Putamen (tissue), 1 donor: ENCODE measurements at regions not wholly inside any gene's neighbourhood (a gene's known extent, or its start where the extent isn't known, plus 50 kb on each side); places are given as distances from the start of the nearest gene placed in this dataset.
"Not testable (repeated sequence)": the region's sequence is repeated elsewhere in the genome, so short reads cannot be mapped to it uniquely, and the experiment has no call there.

ENCODE experiments used
- DNase-seq: peaks from one replicate; pipeline ENCODE4 v3.0.0-alpha.2; 2016; ENCODE audit warnings: low spot score

DNA sequence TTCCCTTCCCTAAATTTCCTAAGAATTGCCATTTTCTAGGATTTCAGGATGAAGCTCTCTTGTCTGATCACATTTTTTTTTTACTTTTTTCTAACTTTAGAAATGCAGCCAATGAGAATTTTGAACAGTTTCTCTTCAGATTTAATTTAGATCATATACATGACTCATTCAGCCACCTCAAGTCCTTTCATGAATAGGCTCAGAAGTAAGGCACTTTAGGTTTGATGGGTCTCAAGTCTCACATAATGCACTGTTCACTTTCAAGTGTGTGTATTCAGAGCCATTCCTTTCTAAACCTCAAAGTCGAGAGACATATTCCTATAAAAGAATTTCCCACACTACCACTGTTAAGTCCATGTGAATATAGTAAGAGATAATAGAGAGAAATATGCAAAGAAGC is 614.1 kb upstream of the VRK2 start:
- DNase-seq = no peak

DNA sequence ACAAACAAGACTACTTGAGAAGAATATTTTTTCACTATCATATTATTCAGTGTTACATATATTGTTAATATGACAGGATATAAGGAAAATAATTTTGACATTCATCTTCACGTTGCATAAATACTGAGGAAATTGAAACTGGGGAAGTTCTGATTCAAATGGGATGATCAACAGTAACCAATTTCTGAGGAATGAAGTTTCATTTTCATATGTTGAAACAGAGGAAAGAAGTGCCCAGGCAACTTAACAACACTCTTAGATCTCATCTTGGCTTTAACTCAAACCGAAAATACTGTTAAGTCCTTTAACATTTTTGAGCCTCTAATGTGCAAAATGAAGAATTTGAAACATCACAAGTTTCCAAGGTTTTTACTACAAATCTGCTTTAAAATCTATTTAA is 612.2 kb upstream of the VRK2 start:
- DNase-seq = no peak

DNA sequence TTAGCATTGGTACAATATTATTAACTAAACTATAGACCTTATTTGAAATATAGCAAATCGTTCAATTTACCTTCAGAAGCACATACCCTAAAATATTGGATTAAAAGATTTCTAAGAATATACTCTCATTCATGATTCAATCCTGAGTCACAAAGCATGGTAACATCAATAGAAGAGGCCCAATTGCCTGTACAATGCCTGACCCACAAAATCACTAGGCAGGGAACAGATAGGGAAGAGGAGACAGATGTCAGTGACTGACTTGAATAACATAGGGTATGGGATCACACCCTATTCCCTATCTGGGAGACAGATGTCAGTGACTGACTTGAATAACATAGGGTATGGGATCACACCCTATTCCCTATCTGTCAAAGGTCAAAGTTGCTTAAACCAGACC is 611.6 kb upstream of the VRK2 start:
- DNase-seq = no peak

DNA sequence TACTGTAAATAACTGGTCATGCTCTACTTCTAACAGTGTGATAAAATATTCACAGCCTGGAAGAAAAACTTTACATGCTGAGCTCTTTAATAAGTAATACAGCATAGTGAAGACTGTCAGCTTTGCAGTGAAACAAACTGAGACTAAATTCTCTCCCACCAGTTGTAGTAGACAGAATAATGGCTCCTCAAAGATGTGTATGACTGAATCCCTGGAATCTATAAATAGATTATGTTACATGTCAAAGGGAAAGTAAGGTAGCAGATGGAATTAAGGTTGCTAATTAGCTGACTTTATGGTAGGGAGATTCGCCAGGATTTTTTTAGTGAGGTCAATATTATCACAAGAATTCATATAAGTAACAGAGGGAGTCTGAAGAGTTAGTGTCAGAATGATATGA is 609.5 kb upstream of the VRK2 start:
- DNase-seq = no peak

DNA sequence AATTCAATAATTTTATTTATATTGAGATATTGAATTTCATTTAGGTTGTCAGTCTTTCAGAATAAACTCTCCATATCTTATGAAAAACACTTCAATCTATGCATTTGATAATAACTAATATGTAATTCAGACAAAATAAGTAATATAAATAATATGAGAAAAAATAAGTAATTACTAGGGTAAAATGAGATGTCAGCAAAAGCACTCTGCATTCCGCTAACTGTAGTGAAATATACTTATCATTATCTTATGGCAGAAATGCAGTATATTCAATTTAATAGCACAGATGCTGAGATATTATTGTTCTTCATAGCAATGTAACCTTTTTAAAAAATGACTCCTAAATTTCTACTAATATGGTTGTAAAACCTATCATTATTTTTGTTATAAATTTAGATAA is 606.2 kb upstream of the VRK2 start:
- no peak for DNase-seq

DNA sequence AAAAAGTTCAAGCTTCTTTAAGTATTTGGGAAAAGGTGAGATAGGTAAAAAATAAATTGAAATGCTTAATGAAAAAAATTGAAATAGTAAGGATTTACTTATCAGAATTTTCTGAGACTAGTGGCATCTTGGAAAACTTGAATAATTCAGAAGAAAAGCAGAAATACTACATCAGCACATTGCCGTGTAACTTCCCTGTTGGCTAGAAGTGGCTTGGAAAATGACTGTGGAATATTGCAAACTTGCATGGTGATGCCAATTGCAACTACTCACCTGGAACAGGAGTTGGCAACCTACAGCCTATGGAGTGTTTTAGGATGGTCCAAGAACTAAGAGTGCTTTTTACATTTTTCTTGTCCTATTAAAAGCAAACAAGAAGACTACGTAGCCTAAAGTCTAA is 603.5 kb upstream of the VRK2 start:
- DNase-seq = no peak

DNA sequence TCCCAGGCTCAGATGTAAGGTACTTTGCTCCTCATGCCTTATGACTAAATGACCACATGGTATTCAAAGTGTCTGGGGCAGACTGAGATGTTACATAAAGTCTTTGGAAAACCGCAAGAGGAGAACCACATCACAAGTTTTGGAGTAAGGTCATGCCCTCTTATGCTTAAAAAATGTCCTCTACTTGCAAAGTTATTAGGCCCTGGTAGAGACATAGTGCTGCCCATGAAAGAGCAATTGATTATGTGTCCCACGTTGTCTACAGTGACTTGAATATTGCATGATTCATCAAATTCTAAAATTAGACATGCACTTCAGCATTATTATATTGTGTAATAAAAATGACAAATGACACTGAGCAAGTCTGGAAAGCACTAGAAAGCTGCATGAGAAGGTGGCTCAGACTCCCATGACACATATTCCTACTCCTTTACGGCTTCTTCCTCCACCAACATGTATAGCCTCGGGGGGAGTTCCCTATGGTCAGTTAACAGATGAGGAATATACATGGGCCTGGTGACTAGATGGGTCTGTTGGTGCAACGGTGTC is 602.6 kb upstream of the VRK2 start:
- DNase-seq = no peak

DNA sequence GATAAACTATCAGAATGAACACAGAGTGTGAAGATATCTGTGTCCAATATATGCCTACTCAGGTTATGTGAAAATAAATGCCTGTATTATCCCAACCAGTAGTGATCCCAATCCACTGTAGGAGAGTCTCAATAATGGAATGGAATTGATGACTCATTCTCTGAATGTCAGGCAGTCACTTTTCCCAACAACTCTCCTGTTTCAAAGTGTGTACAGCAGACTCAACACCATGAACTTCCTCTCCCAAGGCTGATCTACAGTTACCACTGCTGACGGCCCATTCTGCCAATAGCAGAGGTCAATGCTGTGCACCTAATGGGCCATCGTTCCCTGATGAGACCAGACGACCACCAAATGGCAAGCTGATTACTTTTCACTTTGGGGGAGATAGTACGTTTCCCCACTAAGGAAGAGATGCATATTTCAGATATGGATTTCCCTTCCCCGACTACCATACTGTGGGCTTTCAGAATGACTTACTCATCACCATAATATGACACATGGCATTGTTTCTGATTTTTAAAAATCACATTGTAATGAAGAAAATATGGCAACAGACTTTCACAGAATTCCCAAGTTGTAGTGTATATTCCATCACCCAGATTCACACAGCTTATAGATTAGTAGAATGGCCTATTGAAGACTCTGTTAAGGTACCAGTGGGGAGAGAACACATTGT is 601.7 kb upstream of the VRK2 start:
- no peak for DNase-seq

DNA sequence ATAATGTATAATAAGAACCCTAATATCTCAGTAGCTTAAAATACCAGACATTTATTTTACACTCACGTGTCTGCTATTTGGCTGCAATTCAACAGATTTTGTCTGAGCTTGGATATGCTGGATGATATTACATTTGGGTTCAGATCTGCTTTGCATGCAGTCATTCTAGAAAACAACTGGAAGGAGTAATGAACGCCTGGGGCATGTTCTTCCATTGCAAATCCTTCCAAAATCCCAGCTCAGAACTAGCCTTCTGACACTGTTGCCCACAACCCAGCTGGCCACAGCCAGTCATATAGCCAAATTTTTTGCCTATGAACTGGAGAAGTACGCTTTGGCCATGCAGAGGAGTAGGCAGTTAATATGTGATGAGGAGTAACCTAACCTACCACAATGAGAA is 597.8 kb upstream of the VRK2 start:
- DNase-seq = no peak

DNA sequence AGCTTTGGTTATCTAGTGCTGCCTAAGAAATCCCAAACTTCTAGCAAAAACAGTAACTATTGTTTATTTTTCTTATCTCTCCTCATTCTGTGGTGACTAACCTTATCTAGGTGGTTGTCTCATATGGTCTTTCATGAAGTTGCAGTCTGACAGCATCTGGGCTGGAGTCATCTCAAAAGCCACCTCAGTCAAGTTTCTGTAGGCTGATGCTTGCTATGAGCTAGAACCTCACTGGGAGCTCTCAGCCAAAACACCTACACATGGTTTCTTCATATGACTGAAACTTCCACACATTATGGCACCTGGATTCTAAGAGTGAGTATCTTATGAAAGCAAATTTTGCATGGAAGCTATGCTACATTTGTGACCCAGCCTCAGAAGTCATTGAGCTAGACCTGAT is 596.4 kb upstream of the VRK2 start:
- DNase-seq = no peak

DNA sequence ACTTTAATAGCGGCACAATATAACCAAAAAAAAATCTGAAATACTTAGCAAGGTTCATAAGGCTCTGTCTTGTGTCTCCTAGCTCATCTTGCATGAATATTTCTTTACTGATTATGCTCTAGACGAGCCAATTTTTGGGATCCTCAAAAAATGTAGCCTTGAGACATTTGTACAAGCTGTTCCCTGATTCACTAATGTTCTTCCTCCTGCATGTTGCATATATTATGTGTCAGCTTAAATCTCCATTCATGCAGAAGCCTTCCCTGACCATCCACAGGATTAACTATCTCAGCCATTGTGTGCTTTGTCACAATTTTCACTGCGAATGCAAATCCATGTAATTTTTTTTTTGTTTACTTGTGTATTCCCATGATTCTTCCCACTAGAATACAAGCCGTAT is 594.0 kb upstream of the VRK2 start:
- no peak for DNase-seq

DNA sequence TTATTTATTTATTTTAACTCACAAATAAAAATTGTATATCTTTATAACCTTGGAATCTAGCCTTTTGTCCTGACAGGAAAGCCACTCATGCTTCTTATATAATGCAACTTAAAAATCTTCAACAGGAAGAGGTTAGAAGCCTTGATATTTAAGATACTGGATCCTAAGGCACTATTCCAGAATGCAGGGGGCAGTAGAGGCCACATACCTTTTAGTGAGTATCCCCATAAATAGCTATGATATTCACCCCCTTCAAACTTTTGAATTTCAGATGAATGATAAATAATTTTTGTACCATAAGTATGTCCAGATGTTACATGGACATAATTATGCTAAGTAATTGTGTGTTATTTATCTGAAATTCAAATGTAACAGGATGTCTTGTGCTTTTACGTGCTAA is 592.7 kb upstream of the VRK2 start:
- DNase-seq = no peak

DNA sequence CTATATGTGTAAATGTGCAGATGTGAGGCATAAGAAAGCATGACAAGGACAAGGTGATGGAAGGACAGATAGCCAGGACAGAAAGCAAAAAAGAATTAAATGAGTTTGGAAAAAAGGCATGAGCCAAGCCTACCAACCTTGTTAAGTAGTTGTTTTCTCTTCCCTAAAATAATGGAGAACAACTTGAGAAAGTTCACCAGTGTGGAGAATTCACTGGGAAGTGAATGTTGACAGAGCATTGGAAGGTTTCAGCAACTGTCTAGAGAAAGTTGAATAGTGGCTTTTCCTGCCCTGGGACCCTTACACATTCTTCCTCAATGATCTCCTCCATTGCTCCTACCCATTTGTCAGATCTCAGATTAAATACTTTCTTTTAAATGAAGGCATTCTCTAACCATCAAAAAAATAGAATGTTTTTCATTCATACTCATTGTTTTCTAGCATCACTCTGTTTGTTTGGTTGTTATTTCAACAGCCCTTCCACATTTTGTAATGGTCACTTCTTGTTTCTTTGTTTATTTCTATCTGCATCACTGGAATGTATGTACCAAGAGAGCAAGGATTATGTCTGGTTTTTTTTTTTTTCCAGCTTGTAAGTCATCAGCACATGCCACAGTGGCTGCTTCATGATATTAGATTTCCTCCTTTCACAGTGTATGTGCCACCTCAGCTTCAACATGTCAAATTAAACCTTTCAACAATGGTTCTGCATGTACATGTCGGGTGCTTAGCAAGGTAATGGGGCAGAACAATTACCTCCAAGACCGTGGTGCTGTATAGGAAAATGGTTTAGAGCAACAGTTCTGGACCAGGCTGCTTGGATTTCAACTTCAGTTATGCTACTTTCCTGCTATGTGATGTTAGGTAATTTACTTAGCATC is 586.0 kb upstream of the VRK2 start:
- DNase-seq = no peak

DNA sequence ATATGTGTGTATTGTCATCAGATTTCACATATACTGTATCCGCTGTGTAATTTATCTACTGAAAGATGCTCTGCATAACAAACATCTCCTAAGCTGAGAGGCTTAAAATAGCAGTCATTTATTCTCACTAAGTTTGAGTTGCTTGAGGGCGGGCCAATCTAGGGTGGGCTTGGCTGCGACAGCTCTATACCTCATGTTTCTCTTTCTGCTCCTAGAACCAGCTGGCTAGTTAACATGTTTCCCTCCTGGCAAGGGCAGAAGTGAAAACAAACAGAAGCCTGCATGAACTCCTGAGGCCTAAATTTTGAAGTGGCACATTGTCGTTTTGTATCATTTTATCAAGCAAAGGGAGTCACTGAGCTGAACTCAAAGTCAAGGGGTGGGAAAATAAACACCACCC is 585.0 kb upstream of the VRK2 start:
- no peak for DNase-seq

DNA sequence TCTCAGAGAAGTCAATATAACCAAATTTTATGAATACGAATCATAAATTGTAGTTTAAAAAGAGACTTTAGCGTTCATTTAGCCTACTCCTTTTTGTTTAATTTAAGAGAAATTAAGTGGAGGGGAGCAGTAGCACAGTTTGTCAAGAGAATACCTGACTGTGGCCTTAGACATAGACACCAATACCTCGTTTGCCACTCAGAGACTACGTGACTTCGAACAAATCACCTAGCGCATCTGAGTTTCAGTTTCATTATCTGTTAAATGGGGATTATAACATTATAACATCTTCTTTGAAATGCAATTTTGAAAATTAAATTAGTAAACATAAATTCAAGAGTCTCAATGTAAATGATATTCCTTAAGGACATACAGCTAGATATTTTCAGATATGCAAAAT is 581.5 kb upstream of the VRK2 start:
- DNase-seq = no peak

DNA sequence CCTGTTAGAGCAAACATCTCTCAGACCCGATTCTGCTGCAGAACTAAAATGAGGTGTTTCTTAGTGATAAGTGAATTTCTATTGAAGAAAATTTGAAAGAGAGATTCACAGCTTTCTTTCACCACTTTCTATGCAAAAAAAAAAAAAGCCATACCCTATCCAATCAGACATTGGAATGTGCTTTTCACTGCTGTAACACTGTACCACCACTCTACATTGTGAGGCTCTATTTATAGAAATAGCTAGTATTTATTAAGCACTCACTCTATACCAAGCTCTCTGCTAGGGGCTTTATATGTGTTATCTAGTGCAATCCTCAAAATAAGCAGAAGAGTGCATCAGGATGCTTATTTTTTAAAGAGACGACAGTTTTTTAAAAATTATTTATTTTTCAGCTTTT is 580.6 kb upstream of the VRK2 start:
- no peak for DNase-seq

DNA sequence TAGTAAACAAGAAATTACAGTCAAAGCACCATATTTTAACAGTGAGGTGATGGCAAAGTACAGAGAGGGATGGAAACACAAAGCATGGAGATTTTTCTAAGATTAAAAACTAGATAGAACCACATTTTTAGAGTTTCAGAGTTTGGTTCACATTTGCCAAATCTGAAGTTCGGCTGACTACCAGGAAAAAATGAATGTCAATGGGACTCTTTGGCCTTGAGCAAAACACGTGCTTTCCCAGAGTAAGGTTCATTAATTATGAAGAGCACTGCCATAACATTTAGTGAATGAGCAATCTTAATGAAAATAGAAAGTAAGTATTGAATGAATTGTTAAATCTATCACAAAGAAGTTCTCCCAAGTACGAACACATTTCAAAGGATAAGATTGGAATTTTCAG is 571.2 kb upstream of the VRK2 start:
- no peak for DNase-seq

DNA sequence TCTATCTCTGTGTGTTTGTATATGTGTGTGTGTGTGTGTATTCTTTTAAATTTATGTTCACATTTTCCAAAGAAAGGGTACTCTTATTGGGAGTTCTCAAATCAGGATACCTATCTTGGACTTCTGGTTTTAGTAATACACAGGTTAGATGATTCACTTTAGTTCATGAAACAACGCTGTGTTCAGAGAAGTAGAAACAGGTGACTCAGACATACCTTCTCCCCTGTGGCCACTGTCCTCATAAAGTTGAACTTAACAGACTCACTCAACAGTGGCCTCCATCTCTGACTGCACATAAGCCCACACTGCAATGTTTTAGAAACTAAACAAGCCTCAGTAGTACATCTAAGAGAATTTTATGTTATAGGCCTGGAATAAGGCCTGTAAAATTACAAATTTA is 566.6 kb upstream of the VRK2 start:
- no peak for DNase-seq

DNA sequence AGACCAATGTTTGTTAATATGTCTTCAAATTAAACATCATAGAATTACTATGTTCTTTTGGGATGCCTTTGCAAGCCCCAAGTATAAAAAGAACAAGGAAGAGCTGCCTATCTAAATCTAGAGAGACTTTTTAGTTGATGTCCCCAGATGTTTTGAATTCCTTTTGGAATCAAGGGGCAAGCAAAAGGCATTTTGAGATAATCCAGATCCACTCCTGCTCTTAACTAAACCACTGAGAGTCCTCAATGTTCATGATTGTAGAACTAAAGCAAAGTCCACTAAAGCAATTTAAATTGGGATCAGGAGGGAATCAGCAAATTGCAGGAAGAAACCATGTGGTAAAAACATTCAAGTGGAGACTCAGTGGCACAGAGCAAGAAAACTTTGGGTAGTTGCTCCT is 558.5 kb upstream of the VRK2 start:
- DNase-seq = no peak

DNA sequence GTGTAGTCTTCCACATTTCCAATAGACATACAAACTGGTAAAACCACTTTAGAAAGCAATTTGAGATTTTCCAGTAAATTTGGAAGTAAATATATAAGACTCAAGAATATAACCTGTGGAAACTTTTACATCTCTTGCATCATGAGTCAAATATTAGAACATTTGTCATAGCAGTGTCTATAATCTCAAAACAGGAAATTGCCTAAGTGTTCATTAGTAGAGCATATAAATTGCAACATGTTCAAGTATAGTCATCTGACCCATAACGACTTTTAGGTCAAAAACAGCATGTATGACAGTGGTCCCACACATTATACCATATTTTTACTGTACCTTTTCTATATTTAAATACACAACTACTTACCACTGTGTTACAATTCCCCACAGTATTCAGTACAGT is 555.9 kb upstream of the VRK2 start:
- no peak for DNase-seq

DNA sequence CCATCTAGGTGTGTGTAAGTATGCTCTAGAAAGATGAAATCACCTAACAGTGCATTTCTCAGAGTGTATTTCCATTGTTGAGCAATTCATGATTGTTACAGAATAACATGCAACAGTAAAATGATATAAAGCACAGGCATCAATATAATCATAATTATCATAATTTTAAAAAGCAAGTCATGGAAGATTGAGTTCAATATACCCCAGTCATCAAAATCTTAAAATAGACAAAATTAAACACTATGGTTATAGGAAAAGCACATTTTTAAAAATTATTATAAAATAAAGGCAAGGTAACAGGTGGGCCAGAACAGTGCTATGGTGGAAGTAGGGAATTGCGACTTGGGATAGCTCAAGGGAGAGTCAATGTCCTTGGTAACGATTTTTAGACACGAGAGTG is 555.4 kb upstream of the VRK2 start:
- no peak for DNase-seq

DNA sequence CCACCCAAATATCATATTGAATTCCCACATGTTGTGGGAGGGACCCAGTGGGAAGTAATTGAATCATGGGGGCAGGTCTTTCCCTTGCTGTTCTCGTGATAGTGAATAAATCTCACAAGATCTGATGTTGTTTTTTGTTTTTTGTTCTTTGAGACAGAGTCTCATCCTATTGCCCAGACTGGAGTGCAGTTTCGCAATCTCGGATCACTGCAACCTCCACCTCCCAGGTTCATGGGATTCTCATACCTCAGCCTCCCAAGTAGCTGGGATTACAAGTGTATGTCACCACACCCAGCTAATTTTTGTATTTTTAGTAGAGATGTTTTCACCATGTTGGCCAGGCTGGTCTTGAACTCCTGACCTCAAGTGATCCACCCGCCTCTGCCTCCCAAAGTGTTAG is 552.6 kb upstream of the VRK2 start:
- DNase-seq = not testable (repeated sequence)

DNA sequence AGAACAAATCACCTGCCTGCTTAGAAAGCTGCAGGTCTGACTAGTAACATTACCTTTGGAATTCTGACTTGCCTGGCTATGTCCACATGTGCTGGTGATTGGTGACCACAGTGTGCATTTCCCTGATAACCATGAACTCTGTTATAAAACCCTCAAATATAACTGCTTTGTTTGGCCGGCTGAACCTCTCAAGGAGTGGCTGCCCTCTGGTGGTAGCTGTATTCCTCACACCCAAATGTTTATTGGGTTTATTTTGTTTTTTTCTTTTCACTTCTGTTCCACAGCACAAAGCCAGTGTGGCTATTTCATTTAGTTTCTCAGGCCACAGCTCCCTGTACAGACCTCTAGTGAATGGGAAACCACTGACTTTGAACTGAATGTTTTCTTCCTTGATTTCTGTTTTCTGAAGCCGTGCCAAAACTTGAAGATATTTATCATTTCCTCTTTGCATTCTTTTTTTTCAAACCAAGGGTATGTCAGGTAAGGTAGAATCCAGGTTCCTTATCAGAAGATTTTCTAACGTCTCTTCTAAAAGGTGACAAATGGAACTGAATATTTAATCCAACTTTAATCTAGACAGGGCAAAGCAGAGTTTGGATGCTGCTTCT is 549.0 kb upstream of the VRK2 start:
- peak; percentile 21 for DNase-seq
